ENCODE measurements at regions not wholly inside any gene's neighbourhood (a gene's known extent, or its start where the extent isn't known, plus 50 kb on each side); places are given as distances from the start of the nearest gene placed in this dataset.
"Not testable (repeated sequence)": the region's sequence is repeated elsewhere in the genome, so short reads cannot be mapped to it uniquely, and the experiment has no call there.

- WGBS, 2 donors = 43 to 52% methylated on average over 3 of the region's 3 CpGs
- TF ChIP-seq CTCF (IDR thresholded peaks at IDR 0.05) = no peak
- FAIRE-seq (no peak), ATAC-seq (no peak), DNase-seq (no peak)
- no peak overlapping the region for H3K4me3 ChIP-seq
- no peaks in the 10 kb centered on the region for H3K4me1 ChIP-seq
- intact Hi-C loops (cut with DNase I) = no loop called here
- H3K9me3 ChIP-seq = no peaks in the 10 kb centered on the region
- no peak overlapping the region for H3K27ac ChIP-seq
- no peaks in the 10 kb centered on the region for H3K36me3 ChIP-seq
- no peaks in the 10 kb centered on the region for H3K27me3 ChIP-seq
Measured at GRCh38 chr2:220767591-220768255, 804.4 kb downstream of the EPHA4 start.

DNA sequence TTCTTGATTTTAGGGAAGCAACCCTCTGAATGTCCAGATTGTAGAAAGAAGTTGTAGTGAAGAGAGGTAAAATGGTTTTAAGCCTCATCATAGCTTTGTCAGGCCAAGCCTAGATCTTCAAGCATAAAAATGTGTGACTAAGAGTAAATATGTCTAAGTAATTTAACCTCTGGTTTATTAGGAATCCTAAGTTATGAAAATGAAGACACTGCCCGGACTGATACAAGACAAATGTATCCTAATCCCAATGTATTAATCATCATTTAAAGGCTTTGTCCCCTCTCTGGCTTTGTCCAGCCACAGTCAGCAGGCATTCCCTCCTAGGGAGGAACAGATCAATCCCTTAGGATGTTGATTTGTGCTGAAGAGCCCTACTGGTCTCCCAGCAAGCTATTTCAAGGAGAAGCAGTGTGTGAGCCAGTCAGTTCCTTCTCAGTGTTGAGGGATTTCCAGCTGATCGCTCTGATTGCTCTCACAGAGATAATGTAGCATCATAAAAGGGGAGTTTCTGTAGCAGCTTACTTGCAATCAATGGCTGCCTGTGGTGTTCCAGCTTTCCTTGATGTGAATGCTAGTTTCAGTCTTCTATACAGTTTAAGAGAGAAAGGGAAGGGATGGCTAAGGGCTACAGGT lies 796.1 kb downstream of the EPHA4 start:
- ATAC-seq = no peak
- no peak for DNase-seq
- intact Hi-C loops (cut with DNase I) = no loop called here
- TF ChIP-seq CTCF (IDR thresholded peaks at IDR 0.05) = no peak
- Histone ChIP-seq H3K4me1 (no peaks in the 10 kb centered on the region), H3K4me3 (no peak overlapping the region), H3K27me3 (no peaks in the 10 kb centered on the region), H3K36me3 (no peaks in the 10 kb centered on the region), H3K27ac (no peak overlapping the region), H3K9me3 (no peaks in the 10 kb centered on the region)
- 43 to 49% methylated on average over 2 of the region's 2 CpGs for WGBS, 2 donors
- no peak for FAIRE-seq

- intact Hi-C loops (cut with DNase I) = not testable (repeated sequence)
Measured at GRCh38 chr2:220779076-220779475, 793.0 kb downstream of the EPHA4 start.

GRCh38 chr2:220779511-220779910 lies 792.6 kb downstream of the EPHA4 start:
- no peaks in the 10 kb centered on the region for H3K4me1 ChIP-seq
- no peak overlapping the region for H3K4me3 ChIP-seq
- intact Hi-C loops (cut with DNase I) = no loop called here
- TF ChIP-seq CTCF (IDR thresholded peaks at IDR 0.05) = no peak
- ATAC-seq (no peak), DNase-seq (no peak), FAIRE-seq (no peak)
- no peaks in the 10 kb centered on the region for H3K9me3 ChIP-seq
- H3K36me3 ChIP-seq = no peaks in the 10 kb centered on the region
- no peak overlapping the region for H3K27ac ChIP-seq
- 56 to 74% methylated on average over 1 of the region's 1 CpG for WGBS, 2 donors
- H3K27me3 ChIP-seq = no peaks in the 10 kb centered on the region

More at GRCh38 chr2:220779076-220779475, 793.0 kb downstream of the EPHA4 start:
- FAIRE-seq, ATAC-seq, H3K9me3 ChIP-seq, DNase-seq, H3K4me3 ChIP-seq, H3K27ac ChIP-seq, H3K4me1 ChIP-seq, H3K36me3 ChIP-seq, H3K27me3 ChIP-seq: not testable (repeated sequence)

GRCh38 chr2:220779931-220780330 lies 792.2 kb downstream of the EPHA4 start:
- H3K9me3 ChIP-seq = no peaks in the 10 kb centered on the region
- no peaks in the 10 kb centered on the region for H3K27me3 ChIP-seq
- intact Hi-C loops (cut with DNase I) = no loop called here
- H3K4me3 ChIP-seq = no peak overlapping the region
- 34 to 38% methylated on average over 2 of the region's 2 CpGs for WGBS, 2 donors
- no peak for DNase-seq
- H3K4me1 ChIP-seq = no peaks in the 10 kb centered on the region
- TF ChIP-seq CTCF (IDR thresholded peaks at IDR 0.05) = no peak
- ATAC-seq = no peak
- no peaks in the 10 kb centered on the region for H3K36me3 ChIP-seq
- H3K27ac ChIP-seq = no peak overlapping the region
- FAIRE-seq = no peak

All from pancreas (tissue), 10 donors.